GM06990 (cell line): ENCODE measurements at regions not wholly inside any gene's neighbourhood (a gene's known extent, or its start where the extent isn't known, plus 50 kb on each side); places are given as distances from the start of the nearest gene placed in this dataset.

Experiments
- DNase-seq: peaks from one replicate; pipeline ENCODE4 v3.0.0-alpha.2; 2011; ENCODE audit not compliant: insufficient read length; ENCODE audit errors: extremely low read depth
- H3K27me3 ChIP-seq: replicated peaks from 2 replicates; pipeline ENCODE4 v1.6.0; 2011; ENCODE audit warnings: low read length; ENCODE audit not compliant: control insufficient read depth, insufficient read depth
- H3K36me3 ChIP-seq: 2 replicates; pipeline ENCODE4 v1.5.1; 2011; ENCODE audit warnings: low read length; ENCODE audit not compliant: control insufficient read depth, insufficient read depth
- H3K4me3 ChIP-seq: replicated peaks from 2 replicates; pipeline ENCODE4 v1.5.1; 2011; ENCODE audit warnings: low read depth, mild to moderate bottlenecking, control low read depth, low read length
- TF ChIP-seq, protein P1 (sequence below): IDR thresholded peaks from 2 replicates; pipeline ENCODE4 v1.5.1; 2011; ENCODE audit warnings: low read length, control low read depth, mild to moderate bottlenecking, inconsistent platforms; ENCODE audit not compliant: insufficient read depth, poor library complexity, severe bottlenecking

DNA sequence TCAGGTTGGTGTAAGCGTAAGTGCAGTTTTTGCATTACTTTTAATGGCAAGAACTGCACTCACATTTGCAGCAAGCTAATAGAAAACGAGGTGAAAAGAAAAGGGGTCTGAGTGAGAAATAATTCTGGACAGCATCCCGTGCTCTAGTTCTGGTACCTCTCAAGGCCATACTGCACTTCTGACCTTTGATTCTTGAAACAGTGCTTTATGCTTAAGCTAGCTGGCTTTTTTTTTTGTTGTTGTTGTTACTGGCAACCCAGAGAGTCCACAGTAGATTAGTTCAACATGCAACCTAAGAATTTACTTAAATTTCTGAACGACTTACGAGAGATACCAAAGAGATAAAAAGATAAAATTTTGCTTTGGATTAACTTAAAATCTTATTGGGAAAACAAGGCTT lies 75.2 kb upstream of the PRKD1 start:
- TF ChIP-seq, protein P1, sequence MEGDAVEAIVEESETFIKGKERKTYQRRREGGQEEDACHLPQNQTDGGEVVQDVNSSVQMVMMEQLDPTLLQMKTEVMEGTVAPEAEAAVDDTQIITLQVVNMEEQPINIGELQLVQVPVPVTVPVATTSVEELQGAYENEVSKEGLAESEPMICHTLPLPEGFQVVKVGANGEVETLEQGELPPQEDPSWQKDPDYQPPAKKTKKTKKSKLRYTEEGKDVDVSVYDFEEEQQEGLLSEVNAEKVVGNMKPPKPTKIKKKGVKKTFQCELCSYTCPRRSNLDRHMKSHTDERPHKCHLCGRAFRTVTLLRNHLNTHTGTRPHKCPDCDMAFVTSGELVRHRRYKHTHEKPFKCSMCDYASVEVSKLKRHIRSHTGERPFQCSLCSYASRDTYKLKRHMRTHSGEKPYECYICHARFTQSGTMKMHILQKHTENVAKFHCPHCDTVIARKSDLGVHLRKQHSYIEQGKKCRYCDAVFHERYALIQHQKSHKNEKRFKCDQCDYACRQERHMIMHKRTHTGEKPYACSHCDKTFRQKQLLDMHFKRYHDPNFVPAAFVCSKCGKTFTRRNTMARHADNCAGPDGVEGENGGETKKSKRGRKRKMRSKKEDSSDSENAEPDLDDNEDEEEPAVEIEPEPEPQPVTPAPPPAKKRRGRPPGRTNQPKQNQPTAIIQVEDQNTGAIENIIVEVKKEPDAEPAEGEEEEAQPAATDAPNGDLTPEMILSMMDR, result no peak
- no peak overlapping the region for H3K4me3 ChIP-seq
- DNase-seq, result no peak
- no peaks in the 10 kb centered on the region for H3K36me3 ChIP-seq
- H3K27me3 ChIP-seq, result no peaks in the 10 kb centered on the region

DNA sequence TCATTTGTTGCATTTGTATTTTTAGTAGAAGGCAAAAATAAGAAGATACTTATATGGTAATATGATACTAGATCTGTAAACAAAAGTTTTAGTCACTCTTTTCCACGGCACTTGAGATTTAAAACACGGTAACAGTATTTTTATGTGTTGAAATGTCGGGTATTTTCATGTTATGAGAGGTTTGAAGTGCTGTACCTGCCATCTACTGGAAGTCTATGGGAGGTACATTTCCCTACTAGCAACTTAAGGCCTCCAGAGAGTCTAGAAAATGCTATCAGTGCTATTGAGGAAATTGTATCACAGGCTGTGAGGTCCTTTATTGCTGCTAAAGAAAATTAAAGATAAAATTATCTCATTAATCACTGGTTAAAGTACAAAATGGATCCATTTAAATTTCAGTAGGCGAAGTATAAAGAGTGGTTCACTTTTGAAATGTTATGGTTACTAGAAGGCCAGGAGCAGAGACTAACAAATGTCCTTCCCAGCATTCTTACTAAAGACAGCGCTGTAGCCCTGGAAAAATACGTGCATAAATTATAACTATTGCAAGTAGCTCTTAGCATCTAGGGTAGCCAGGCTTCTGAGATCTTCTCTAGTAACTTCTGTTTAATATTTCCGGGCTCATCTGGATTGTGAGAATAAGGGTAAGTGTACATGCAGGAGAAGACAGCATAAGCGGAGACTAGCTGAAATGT lies 77.6 kb upstream of the PRKD1 start:
- DNase-seq, result no peak
- Histone ChIP-seq H3K4me3 (no peak overlapping the region), H3K36me3 (no peaks in the 10 kb centered on the region), H3K27me3 (no peaks in the 10 kb centered on the region)
- TF ChIP-seq, protein P1, result no peak

DNA sequence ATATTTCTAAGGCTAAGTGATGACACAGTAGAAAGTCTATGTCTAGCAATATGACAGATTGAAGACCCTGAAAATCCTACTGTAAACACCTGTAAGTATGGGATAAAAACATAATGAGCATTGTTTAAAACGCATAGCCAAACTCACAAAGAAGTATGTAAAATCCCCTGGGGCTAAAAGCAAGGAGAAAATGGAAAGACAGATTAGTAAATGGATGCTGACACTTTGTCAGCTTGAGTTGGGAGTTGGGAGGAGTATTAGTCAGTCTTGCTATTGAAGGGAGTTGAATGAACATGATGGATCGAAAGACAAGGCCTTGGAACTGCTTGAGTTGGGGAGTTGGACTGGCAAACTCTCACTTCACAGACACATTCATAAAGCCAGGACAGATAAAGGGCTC lies 79.0 kb upstream of the PRKD1 start:
- Histone ChIP-seq H3K27me3 (no peaks in the 10 kb centered on the region), H3K4me3 (no peak overlapping the region), H3K36me3 (no peaks in the 10 kb centered on the region)
- no peak for DNase-seq
- TF ChIP-seq, protein P1, result no peak

DNA sequence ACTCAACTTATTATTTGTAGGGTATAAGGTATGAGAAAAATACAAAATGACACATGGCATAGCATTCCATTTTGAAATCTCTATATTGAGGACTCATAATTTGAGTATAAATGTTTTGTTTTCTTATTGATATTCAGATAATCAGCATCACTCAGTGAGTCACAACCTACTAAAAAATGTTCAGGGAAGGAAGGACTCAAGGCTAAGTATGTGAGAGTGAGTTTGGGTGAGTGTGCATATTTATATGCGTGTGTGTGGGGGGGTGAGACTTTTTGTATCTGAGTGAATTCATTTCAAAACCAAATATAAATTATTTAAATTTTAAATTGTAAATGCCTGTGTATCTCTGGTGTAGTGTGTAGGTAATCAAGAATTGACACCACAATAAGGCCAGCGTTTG lies 87.8 kb upstream of the PRKD1 start:
- H3K36me3 ChIP-seq, result no peaks in the 10 kb centered on the region
- TF ChIP-seq, protein P1, result no peak
- no peak for DNase-seq
- H3K27me3 ChIP-seq, result no peaks in the 10 kb centered on the region
- no peak overlapping the region for H3K4me3 ChIP-seq

DNA sequence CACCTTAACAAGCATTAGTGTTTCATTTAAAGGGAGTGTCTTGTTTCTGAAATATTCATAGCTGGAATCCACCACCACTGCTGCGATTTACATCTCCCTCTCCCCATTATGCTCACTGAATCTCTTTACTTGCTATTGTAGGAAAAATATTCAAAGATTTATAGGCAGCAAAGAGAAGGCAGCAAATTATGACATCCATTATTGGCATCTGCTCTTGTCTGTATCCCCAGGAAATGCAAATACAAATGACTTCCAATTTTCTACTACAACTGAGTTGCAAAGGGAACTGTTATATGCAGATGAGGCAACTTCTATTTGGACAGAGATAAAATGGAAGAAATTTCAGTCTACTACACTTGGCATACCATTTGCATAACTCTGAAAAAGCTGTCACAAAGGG lies 88.4 kb upstream of the PRKD1 start:
- Histone ChIP-seq H3K27me3 (no peaks in the 10 kb centered on the region), H3K36me3 (no peaks in the 10 kb centered on the region), H3K4me3 (no peak overlapping the region)
- TF ChIP-seq, protein P1, result no peak
- DNase-seq, result no peak

DNA sequence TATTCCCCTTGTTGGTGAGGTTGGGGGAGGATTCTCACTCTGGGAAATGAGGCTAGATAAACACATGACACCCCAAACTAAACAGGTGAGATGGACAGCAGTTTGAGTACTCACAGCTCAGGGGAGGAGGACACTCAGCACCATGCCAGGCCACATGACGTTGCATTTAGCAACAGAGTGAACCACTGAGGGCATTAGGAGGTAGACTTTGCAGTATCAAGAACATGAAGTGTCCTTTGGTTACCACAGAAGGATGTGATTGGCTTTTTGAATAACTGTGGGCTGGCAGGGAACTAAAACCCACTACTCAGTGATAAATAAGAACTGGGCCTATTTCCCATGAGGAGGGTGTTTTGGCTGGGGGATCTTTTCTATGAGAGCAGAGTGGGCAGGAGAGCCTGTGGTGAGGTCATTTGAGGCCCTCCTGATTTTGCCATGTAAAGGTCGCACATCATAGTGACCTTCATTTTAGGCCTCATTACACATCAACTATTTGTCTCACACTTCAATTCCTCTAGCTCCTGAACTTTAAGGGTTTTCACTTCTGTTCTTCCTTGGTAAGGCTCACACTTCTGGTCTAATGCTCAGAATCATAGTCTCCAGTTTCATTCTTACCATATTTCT lies 89.8 kb upstream of the PRKD1 start:
- TF ChIP-seq, protein P1, result no peak
- Histone ChIP-seq H3K36me3 (no peaks in the 10 kb centered on the region), H3K4me3 (no peak overlapping the region), H3K27me3 (no peaks in the 10 kb centered on the region)
- DNase-seq, result no peak
